Right kidney (tissue), 1 donor: ENCODE measurements at regions not wholly inside any gene's neighbourhood (a gene's known extent, or its start where the extent isn't known, plus 50 kb on each side); places are given as distances from the start of the nearest gene placed in this dataset.
A peak's percentile ranks its signal among the peaks of the same experiment; 100 is the strongest.

Experiments used
- DNase-seq: peaks from one replicate; pipeline ENCODE4 v3.0.0-alpha.2; 2016

GRCh38 chrX:39174772-39175417, 373.6 kb downstream of the MID1IP1 start:
- peak; percentile 37 for DNase-seq

DNA sequence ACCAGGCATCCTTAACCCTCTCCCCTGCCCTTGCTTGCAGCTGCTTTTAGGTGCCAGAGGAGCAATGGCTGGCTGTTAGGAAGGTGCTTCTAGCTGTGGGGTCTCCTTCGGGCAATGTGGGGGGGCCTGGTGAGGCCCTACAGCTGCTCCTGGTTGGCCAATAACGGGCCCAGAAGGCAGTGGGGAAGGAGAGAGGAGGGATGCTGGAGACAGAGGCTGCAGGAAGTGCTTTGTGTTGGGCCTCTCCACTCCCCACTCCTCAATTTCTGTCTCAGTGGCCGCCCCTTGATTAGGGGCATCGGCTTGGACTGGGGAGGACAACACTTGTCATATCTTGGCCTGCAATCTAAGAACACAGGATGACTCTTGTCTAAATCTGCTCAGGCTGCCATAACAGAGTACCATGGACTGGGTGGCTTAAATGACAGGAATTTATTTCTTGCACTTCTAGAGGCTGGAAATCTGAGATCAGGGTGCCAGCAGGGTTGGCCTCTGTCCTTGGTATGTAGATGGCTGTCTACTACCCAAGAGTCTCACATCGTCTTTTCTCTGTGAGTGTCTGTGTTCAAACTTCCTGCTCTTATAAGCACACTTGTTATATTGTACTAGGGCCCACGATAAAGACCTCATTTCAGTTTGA, 374.3 kb downstream of the MID1IP1 start:
- no peak for DNase-seq

DNA sequence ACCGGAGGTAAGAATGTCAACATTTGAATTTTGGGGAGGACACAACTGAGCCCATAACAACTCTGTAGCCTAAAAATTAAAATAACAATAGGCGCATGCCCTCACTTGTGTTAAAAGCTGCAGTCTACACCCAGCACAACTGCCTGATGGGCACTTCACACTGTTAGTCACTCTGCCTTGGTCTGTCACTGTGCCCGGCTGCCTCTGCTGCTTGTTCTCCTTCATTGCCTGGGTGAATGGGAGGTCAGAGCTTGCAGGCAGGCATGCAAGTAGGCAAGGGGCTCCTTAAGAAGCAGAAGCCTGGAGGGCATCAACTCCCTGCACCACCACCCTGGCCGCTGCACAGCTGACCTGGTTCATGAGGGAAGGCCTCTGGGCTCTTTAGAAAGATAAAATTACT, 374.8 kb downstream of the MID1IP1 start:
- no peak for DNase-seq

GRCh38 chrX:39189431-39189830, 388.2 kb downstream of the MID1IP1 start:
- no peak for DNase-seq

DNA sequence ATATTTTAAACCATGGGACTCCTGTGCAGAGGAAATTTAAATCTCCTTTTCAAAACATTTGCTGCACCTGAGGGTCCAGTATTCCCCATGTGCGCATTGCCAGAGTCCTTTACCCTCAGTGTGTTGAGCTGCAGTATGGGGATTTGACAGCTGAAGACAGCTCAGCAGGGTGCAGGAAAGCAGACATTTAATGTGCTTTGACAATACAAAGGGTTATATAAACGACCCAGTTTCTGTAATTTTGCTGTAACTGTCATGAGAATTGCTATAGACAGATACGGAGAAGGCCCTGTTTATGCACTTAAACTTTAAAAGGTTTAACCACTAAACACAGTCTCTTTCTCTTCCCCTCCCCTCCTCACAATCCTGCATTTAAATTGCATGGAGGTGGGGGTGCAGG, 393.4 kb downstream of the MID1IP1 start:
- DNase-seq, result no peak

DNA sequence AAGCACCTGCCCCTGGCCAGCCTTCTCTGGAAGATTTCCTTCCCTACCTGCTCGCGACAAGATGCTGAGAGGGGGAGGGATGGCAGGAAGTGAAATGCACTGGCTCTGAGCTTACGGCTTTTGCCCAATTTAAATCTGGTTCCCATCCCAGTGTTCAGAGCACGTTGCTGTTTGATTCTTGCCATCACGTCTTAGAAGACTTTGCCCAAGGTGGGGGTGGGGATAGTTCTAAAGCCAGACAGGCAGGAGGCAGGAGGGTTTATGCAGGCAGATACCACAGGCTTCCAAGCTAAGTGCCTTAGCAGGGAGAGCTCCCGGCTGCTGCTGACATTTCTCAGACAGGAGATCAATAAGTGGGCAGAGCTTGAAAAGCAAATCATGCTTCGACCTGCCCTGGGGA, 393.9 kb downstream of the MID1IP1 start:
- DNase-seq, result no peak

DNA sequence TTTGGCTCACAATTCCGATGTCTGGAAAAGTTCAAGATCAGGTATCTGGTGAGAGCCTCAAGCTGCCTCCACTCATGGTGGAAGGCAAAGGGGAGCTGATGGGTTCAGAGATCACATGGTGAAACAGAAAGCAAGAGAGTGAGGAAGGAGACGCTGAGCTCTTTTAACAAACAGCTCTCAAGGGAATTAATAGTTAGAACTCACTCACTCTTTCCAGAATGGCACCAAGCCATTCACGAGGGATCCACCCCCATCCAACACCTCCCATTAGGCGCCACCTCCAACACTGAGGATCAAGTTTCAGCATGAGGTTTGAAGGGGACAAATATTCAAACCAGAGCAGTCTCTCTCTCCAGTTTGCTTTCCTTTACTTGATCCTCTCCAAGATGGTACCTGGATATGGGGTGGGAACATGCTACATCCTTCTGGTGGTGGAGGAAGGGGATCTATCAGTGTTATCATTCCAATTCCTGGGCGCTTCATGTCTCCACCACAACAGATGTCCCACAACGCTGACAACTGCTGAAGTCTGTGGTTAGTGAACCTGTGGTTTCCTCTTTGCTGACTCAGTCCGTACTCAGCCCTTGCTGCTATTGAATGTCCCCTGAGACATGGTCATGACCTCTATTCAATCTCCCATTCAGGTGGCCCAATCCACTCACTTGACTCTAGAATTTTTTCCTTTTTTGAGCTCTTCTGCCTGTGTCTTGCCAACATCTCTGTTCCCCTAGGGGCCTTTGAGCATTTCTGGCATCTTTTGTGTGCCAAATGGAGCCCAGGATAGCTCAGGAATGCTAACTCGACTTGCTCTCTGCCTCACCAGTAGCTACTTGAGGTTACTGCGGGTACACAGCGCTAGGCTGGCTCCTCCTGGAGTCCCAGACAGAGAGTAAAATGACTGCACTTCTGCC, 395.2 kb downstream of the MID1IP1 start:
- no peak for DNase-seq

DNA sequence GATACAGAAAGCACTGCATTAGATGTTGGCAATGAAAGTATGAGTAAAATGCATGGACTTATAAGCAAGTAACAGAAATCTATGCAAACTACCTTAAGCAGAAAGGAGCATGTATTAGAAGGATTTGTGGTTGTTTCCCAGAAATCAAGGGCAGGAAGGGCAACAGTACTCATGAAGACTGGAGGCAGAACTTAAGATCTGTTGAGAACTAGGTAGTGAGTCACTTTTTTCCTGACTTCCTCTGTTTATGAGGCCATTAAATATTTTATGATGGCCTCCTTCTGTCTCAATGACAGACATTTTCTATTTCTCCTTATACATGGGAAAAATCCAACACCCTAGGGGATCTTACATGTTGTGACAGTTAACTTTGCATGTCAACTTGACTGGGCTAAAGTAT, 398.2 kb downstream of the MID1IP1 start:
- no peak for DNase-seq

DNA sequence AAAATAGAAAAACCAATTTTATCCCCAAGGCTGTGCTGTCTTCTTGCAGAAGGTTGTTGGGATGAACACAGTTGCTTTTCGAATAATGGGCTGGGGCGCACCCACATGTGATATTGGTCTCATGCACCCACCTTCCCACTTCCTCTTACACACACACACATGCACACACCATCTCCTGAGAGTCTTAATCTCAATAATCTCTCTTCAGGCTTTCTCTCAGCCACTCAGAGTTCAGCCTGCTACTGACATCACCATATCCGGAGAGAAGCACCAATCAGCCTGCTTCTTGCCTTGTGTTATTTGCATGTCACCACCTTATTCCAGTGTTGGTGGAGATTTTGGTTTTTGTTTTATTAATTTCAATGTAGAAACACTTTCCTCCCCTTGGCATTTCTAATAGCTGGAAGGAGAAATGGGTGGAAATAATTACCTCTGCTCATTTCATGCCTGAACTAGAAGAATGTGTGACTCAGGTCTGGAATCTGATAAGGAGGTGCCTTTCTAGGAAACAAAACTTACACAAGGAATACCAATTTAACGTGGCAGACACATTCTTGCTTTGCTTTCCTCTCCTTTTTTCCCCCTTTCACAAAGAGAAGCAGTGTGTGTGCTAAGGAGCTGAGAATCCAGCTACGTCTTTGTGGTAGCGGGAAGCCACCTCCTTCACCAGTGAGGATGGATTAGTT, 400.2 kb downstream of the MID1IP1 start:
- DNase-seq, result no peak

DNA sequence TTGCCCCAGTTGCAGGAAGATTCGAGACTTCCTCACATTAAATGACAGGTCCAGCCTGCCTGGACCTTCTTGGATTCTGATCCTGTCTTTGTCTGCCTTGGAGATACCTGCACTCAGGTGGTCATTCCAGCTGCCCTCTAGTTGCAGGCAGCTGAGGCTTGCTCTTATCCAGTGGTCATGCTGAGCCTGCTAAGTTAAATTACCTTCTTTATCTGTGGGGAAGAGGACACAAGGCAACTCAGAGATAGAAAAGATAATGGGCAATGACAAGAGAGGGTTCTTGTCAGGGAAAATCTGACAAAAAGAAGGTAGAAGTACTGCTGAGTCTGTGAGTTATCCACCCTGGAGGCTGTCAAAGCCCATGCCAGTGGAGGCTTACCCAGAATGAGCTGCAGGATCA, 401.4 kb downstream of the MID1IP1 start:
- DNase-seq, result no peak

GRCh38 chrX:39203427-39203826, 402.2 kb downstream of the MID1IP1 start:
- DNase-seq, result no peak

GRCh38 chrX:39204353-39204752, 403.1 kb downstream of the MID1IP1 start:
- DNase-seq, result no peak

- DNase-seq, result no peak
These were observed 403.7 kb downstream of the MID1IP1 start for GRCh38 chrX:39204945-39205344.

DNA sequence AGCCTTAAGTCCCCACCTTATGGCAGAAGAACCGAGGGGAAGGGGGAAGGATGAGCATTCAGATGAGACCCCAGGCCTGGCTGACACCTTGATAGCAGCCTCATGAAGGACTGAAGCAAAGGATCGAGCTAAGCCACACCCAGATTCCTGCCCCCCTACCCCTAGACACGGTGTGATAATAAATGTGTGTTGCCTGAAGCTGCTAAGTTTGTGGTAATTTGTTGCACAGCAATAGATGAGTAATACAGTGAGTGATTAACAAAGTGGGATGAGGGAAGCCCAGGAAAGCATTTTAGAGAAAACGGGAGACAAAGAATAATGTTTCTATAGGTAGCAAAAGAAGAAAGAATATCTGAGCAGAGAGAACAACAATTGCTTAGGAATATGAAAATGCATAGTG, 404.2 kb downstream of the MID1IP1 start:
- DNase-seq, result no peak

GRCh38 chrX:39206399-39207145, 405.3 kb downstream of the MID1IP1 start:
- DNase-seq, result no peak

DNA sequence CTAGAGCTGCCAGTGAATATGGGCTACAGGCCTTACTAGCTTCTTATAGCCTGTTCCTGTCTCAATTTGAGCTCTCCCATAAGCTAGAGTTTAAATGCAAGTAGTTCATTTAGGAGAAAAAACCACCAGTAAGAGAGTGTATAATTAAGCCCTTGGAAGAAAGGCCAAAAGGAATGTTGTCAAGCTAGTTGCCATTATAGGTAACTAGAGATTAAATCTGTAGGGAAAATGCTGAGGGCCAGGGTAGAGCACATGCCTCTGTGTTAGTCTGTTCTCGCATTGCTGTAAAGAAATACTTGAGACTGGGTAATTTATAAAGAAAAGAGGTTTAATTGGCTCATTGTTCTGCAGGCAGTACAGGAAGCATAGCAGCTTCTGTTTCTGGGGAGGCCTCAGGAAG, 410.2 kb downstream of the MID1IP1 start:
- DNase-seq, result no peak

GRCh38 chrX:39212456-39212855, 411.2 kb downstream of the MID1IP1 start:
- no peak for DNase-seq

GRCh38 chrX:39214387-39215126, 413.3 kb downstream of the MID1IP1 start:
- DNase-seq, result no peak

DNA sequence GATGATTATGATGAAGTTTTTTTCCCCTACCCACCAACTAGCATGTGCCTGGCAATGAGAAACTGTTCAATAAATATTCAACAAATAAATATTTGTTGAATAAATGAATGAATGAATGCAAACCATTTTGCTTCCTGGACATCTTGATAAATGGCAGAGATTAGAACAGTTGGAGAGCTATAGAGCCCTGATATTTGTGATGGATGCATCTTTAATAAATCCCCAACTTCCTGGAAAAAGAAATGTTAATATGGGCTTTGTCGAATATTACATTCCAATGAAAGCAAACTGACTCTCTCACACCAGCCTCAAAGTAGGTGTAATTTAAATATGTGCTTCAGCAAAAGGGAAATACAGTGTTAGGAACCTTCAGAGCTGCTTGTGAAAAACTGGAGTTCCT, 419.7 kb downstream of the MID1IP1 start:
- no peak for DNase-seq

- DNase-seq, result no peak
These were observed 421.3 kb downstream of the MID1IP1 start for GRCh38 chrX:39222346-39223113.

GRCh38 chrX:39226251-39226650, 425.0 kb downstream of the MID1IP1 start:
- no peak for DNase-seq
